ENCODE measurements at regions not wholly inside any gene's neighbourhood (a gene's known extent, or its start where the extent isn't known, plus 50 kb on each side); places are given as distances from the start of the nearest gene placed in this dataset.

DNA sequence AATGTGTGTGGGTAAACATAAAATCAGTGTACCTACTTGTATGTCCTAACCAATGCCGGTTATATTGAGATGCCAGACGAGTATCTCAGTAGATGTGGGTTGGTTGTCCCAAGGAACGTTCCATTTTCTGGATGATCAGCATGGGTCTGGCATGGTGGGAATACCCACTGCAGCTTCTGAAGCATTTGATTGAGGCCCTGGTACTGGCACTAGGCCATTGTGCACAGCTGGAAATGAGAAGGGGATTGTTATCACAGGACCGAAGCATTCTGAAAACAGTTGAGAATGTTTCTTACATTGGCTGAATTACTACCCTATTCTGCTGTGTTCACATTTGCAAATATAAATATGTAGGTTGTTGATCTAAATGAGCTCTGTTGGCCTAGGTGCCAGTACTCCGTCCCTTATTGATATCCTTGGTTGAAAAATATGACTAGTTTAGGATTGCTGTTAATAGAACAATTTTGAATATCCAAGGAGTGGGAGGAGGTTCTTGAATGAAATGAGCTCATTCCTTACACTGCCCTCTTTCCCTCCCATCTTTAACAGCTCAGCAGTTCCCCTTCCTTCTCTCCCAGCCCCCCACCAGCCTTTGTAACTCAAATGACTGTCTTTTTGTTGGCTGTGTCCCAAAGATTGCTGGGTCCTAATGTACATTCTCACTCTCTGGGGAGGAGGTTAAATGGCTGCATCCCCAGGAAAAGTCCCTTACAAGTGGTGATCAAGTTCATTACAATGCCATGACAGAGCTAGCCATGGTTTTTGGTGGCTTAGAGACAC lies 293.3 kb upstream of the TPM1 start:
- no peak for DNase-seq (ENCODE audit: low read depth)

DNA sequence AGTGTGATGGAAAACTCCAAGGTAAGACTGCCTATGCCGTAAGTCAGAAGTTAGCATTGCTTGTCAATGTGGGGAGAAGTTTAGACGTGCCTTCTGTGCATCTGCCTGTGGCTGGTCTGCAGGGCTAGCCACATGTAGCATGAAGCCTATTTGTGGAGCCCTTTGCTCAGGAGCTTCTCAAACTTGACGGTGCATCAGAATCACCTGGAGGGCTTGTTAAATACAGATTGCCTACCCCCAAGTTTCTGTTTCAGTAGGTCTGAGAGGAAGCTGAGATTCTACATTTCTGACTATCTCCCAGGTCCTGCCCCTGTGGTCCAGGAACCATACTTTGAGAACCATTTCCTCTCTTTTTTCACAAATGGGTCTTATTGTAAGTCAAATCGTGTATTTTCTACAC lies 292.1 kb upstream of the TPM1 start:
- no peak for DNase-seq (ENCODE audit: low read depth)

DNA sequence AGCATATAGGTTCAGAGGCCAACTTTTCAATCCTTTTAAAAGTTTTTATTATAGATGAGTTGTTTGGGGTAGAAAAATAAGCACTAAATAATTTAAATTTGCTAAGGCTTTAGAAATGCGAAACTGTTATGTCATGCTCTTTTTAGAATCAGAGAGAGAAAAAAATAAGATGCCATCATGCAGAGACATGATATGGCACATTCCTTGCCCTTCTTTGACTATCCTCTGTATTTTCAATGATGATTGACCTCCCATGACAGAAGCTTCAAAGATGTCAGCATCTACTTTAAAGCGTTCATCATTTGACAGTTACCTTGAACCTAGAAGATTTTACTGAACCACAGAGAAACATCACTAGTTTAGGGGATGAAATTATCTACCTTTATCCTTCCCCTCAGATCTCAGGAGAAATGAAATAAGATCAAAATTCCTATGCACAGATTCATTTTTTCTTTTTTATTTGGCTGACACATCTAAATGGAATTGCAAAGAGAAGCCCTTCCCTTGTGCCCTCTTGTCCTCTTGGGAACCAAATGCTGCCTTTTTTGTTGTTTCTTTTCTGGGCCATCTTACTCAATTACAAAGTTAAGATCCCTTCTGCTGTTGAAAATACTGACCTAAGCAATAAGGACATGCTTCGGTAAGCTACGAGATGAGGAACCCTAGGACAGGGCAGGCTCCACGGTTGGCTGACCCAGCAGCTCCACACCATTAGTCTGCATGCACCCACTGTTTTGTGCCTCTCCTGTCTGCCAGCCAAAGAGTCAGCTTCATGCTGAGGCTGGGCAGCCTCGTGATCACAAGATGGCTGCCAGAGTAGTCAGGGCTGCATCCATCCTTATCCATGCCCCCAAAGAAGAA lies 289.7 kb upstream of the TPM1 start:
- no peak for DNase-seq (ENCODE audit: low read depth)

DNA sequence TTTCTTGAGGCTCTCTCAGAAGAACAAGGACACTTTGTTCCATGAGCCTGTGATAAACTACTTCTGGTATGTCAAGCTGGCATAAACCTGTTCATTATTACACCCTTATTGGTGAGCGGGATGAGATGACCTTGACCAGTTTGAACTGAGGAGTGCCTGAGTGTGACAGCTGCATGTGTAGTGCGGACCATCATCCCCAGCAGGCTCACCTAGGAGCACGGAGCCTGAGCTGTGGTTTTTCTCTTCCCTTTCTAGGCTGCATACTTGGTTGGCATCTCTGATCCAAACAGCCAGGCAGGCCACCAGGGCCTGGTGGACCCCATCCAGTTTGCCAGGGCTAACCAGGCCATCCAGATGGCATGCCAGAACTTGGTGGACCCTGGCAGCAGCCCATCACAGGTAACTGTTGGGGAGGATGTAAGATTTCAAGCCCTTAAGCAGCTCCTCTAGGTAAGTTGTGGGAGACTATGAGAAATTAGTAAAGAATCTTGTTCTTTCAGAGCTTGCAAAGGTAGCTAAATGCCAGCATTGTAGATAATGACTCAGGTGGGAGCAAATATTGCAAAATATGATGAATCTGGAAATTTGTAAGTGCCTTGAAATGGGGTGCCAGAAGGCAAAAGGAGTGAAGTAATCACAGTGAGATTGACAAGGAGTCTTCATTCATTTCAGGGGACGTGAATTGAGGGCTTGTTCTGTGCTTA lies 288.9 kb upstream of the TPM1 start:
- no peak for DNase-seq (ENCODE audit: low read depth)

DNA sequence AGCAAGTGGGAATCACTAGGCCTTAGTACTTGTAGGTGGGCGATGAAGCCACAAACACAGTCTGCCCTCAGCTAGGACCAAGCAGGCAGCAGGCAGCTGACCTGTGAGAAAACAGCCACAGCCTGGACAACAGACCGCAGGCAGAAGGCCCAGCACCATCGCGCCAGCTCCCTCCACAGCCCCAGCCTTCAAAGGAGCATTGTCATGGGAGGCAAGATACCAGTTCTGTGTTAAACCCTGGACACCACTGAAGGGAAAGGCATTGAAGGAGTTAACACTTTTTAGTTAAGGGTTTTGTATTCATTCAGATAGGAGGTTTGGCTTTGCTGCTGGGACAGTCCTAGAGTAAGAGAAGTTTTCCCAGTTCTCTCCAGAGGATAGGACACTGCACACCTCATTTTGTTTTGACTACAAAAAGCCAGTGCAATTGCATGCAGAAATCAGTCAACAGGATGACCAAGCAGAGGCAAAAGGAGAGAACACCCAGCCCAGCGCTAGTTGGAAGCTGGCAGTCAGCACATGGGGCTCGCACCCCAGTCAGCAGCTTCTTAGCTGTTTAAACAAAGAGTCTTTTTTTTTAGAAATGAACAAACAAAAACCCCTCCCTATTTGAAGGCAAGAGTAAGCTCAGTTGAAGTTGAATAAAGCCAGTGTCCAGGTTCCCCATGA lies 286.1 kb upstream of the TPM1 start:
- no peak for DNase-seq (ENCODE audit: low read depth)

DNA sequence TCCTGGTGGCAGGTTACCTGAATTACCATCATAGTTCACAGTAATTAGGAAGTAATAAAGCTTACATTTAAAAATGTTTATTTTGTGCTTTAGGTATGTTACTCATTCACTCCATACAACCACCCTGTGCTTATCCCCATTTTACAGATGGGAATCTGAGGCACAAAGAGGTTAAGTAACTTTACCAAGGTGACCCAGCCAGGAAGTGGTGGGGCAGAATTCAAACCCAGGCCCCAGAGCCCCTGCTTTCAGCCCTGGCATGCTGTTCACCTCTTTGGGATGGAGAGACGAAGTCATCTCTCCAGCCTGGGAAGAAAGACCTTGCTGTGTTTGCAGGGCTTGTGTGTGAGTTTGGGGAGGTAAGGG lies 285.6 kb upstream of the TPM1 start:
- no peak for DNase-seq (ENCODE audit: low read depth)

DNA sequence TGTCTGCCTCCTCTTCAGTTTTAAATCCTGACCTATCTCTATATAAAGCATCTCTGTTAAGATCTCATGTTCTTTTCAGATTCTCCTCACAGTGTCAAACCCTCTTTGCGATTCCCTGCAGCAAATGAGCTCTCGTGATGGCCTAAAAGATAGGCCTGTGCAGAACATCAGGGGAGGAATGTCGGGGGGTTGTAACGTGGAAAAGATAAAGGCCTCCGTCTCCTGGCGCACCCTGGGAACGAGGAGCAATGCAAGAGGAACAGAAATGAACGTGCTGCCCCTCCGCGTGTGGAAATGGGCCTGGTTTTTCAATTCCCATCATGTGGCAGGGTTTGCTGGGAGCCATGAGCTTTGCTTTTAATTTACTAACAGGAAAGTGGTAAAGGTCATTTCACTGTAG lies 285.0 kb upstream of the TPM1 start:
- DNase-seq (ENCODE audit: low read depth): no peak

DNA sequence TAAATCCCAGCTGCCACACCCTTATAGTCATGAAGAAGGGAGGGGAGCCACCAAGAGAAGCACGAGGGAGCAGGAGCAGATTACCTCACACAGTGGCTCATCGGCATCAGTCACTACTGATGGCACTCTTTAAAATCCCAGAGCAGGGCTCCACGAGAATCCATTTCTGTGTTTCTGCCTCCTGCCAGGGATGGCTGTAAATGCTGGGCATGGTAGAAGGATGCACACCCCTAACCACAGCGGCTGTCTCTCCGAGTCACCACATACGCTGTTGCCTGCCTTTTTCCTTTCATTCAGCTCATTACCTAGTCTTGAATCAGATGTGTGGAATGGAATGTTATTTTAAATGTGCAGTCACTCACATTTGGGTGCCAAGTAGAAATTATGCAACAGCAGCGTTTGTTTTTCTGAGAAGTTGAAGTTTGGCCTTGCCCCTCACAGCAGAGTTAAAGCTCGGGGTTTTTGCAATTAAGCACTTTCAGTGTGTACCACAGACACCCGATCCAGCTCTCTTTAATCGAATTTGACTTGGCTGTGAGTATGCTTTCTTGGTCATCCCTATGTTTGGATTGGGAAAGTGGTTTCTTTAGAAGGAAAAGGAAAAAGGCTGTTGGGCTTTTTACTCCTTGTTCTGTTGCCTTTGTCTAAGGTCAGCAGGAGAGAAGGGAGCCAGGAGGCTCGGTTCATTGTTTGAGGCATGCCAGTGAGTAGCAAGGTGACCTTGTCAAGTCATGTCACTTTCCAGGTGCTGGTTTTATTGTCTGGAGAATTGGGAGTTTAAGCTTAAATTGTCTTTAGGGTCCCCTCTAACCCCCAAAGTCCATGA lies 284.2 kb upstream of the TPM1 start:
- no peak for DNase-seq (ENCODE audit: low read depth)

DNA sequence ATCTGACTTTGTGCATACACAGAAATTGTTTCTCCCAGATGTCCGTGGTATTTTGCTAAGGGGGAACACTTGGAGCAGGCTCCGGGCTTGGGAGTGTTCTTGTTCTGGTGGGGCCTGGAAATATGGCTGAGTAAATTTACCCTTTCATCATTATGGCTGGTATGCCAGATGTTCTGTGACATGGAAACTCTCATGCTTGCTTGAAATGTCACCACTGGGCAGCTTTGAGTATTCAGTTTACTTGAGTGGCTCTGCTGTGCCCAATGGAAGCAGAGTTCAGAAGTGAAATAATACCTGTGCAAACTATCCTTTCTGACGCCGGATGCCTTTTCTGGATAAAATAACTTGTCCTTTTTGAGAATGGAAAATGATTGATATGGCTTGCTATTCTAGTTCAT lies 283.6 kb upstream of the TPM1 start:
- DNase-seq (ENCODE audit: low read depth): no peak

DNA sequence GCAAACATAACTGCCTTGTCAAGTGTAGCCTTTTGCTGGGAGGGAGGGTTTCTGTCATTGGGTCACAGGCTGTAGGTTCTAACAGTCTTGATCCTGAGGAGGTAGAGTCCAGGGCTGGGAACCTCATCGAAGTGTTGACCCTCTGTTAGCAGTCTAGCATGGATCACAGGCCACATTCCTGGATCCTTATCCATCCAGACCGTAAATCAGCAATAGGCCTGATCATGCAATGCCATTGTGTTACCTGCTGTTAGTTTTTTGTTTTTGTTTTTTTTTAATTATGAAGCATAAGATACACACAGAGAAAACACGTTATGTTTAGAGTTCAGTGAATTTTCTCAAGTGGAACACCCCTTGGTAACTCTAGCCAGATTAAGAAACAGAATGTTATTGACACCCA lies 282.0 kb upstream of the TPM1 start:
- DNase-seq (ENCODE audit: low read depth): no peak

DNA sequence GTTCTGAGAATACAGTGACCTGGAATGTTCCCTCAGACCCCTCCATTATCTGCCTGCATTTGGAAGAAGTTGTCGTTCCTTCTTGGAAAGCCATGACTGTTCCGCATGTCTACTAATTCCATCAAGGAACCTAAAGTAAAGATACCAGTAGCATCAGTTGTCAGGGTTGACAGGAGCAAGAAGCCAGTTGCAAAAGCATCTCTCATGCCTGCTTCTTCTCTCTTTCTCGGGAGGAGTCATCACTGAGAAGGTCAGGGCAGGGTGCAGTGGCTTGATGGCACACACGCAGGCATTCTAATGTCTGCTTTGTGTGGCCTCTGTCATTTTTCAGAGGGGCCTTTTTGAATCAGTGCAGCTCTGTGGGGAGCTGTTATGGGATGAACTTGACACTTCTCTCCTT lies 276.6 kb upstream of the TPM1 start:
- no peak for DNase-seq (ENCODE audit: low read depth)

DNA sequence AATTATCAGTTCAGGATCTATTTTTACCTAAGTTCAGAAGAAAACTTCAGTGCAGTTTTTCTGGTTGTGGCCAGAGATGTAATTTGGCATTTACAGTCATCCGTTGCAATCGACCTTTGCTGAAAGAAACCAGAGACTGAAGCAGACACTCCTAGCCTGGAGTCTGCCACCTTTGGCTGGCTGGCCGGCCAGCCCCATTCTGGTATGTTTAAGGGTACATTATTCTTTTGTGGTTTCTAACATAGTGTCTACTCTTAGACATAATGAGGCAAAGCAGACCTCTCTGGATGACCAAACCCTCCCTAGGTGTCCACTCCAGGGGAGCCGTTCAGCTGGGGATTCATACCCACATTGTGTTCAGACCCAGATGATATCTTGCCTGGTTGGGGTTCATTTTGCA lies 275.9 kb upstream of the TPM1 start:
- DNase-seq (ENCODE audit: low read depth): no peak

DNA sequence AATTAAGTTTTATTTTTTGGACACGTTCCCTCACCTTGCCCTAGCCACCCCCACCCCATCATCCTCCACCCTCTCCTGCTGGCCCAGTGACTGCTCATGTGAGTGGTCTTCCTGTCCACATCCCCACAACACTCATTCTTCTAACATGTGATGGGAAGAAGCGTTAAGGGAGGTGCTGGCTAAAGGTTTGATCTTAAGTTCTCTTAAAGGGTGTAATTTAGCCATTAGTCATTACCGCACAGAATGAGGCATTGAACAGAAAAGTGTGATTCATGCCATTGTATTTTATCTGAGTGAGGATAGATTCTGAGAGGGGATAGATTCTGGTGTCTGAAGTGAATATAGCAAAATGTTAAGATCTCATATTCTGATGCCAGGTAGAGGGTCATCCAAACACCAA lies 272.9 kb upstream of the TPM1 start:
- DNase-seq (ENCODE audit: low read depth): no peak

DNA sequence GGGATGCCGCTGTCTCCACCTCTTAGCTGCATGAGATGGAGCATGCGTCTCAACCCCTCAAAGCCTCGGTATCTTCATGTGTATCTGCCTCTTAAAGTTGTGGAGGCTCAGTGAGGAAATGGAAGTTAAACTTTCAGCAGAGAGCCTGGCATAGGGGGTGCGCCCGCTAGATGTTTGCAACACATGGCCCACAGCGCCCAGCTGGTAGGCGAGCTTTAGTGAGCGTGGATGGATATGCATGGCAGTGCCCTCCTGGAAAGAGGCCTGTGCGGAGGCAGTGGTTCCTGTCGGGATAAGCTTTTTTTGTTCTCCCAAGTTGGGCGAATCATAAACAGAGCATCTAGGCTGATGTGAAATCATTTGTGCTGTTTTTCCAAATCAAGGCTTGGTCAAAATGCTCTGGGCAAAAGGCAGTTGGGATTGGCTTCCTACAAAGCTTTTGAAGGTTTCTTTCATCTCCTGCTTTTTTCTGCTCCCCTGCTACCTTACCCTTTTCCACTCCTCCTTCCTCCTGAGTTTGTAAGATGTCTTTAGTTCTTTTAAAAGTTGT lies 272.4 kb upstream of the TPM1 start:
- DNase-seq (ENCODE audit: low read depth): no peak

DNA sequence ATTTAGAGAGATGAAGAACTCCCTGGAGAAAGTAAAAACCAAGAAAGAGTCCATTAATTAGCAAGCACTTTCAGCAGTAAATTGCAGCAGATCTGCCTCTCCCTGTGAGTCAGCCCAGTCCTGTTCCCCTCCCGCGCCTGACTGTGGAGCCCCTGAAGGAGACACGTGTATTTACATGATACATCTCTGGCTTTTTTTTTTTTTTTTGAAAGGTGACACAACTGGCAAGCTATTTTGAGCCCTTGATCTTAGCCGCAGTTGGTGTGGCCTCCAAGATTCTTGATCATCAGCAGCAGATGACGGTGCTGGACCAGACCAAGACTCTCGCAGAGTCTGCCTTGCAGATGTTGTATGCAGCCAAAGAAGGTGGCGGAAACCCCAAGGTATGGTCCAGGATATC lies 271.8 kb upstream of the TPM1 start:
- DNase-seq (ENCODE audit: low read depth): no peak

DNA sequence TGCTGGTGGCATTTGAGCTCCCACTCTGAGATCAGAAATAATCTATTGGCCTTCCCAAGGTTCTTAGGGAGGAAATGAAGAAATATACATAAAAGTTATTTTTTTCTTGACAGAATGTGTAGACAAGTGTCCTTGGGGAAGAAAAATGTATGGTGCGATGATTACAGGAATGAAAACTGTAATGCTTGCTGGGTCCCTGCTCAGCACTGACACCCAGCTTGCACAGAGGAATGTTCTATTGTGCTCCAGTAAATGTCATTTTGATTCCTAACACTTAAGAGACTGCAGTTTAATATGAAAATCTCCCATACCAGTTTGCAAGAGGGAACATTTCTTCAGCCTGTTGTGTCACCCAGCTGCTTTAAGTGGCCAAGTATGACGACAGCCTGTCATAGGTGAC lies 271.3 kb upstream of the TPM1 start:
- DNase-seq (ENCODE audit: low read depth): no peak

DNA sequence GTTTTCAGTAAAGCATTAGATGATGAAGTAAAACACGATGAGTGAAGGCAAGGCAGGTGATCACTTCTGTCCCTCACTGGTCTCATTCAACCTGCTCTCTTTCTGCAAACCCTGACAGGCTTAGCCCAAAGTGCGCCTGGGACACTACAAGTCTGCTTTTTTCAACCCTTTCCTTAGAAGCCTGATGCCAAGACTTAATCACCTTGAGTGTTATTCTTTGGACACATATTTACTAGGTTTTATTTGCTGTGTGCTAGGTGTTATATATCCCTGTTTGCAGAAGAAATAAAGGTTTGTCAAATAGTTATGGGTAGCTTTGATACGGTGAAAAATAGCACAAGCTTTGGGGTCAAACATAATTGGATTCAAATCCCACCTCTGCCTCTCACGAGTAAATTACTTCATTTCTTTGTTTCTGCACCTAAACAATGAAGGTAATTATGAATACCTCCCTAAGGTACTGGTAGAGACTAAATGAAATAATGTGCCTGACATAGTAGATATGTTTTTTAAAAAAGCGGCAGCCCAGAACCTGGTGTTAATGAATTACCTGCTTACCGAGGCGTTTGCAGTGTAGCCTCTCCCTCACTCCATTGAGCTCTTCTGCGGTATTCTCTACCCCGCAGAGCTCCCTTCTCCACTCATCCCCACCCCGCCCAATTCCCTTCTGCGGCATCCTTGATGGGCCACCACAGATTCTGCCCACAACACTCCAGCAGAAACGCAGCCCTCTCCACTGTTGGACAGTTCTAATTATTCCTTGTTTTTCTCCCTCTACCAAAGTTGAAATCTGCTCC lies 269.0 kb upstream of the TPM1 start:
- no peak for DNase-seq (ENCODE audit: low read depth)

DNA sequence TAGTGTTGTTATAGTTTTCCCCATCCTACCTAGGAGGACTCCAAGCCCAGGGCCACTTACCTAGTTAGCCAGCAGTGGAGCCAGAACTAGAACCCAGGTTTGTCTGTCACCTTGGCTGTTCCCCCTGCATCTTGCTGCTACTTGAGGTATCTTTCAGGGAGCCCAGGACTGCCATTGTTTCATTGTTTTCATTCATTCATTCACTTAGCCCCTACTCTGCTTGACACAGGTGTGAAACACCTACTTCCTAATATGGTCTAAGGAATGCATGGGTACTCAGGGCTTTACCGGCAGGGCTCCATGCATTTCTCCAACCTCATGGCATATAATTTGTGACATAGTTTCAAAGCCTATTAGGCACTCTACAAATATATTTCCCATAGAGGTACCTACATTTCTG lies 266.6 kb upstream of the TPM1 start:
- DNase-seq (ENCODE audit: low read depth): no peak

DNA sequence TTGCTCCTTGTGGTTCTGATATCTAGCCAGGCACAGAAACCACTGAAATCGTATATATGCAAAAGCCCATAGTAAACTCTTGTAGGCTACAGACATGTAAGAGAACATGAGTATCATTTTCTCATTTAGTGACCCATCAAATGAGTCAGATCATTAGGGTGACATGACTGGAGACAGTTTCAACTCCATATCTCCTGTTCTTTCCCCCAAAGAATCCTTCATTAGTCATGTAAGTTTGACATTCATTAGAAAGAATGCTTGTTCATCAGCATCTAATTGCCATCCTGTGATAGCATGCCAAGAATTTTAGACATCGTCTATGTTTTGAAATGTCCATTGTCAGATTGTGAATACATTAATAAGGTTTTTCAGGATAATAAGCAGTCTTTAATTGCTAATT lies 264.9 kb upstream of the TPM1 start:
- no peak for DNase-seq (ENCODE audit: low read depth)

DNA sequence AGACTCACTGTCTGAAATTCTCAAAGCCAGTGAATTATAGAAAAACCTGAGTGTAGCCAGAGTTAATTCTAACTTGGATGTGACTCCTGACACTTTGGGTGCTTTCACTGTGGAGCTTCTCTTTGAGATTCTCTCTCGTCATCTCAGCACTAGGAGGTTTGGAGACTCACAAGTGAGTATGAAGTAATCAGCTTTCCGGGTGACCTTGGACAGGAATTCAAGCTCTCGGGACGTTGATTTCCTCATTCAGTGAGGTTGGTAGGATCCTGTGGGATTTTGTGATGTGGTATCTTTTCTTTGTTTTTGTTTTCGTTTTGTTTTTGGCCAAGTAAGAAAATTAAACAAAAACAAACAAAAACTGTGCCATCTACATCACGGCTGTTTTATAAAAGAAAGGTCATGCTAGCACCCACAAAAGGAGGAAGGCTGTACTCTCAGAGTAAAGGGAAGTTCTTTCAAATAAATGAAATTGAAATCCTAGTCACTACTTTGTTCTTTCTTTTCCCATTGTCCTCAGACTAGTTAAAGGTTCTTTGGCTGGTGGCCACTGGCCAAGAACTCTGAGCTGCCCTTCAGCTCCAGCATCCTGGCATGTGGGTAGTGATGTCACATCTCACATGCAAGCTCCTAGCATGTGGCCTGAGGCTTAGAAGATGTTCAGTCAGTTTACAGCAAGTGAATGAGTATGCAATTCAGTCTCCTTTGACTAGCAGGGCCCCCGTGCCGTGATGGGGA lies 263.3 kb upstream of the TPM1 start:
- DNase-seq (ENCODE audit: low read depth): no peak

All from activated T-cell treated with anti-CD3 and anti-CD28 coated beads for 1 hour (primary cell).